PFSK-1 (cell line): ENCODE measurements at regions not wholly inside any gene's neighbourhood (a gene's known extent, or its start where the extent isn't known, plus 50 kb on each side); places are given as distances from the start of the nearest gene placed in this dataset.

Experiments
- POLR2AphosphoS5 ChIP-seq: IDR thresholded peaks from 2 replicates; pipeline ENCODE4 v1.6.1; 2012; ENCODE audit warnings: low read depth, mild to moderate bottlenecking, control low read depth, low read length, moderate library complexity
- SIN3A ChIP-seq: IDR thresholded peaks from 2 replicates; pipeline ENCODE4 v1.6.1; 2012; ENCODE audit warnings: mild to moderate bottlenecking, low read length, moderate library complexity, borderline replicate concordance; ENCODE audit not compliant: insufficient read depth
- TAF1 ChIP-seq: IDR thresholded peaks from 2 replicates; pipeline ENCODE4 v1.6.1; 2012; ENCODE audit warnings: low read length, control low read depth, borderline replicate concordance; ENCODE audit not compliant: insufficient read depth
- TF ChIP-seq, protein P1 (sequence below), 2 experiments: IDR thresholded peaks; 2 replicates each; pipeline versions ENCODE4 v1.6.1 to v1.8.0; 2011 to 2012; ENCODE audit warnings: low read depth in 2 of 2, low read length in 2 of 2, control low read depth in 1 of 2, inconsistent platforms in 1 of 2, mild to moderate bottlenecking in 1 of 2, moderate library complexity in 1 of 2; ENCODE audit not compliant: insufficient read depth in 1 of 2

GRCh38 chr12:4045786-4046494, 172.7 kb upstream of the PARP11 start:
- TF ChIP-seq SIN3A (no peak), TAF1 (no peak), POLR2AphosphoS5 (no peak)
- TF ChIP-seq, protein P1, sequence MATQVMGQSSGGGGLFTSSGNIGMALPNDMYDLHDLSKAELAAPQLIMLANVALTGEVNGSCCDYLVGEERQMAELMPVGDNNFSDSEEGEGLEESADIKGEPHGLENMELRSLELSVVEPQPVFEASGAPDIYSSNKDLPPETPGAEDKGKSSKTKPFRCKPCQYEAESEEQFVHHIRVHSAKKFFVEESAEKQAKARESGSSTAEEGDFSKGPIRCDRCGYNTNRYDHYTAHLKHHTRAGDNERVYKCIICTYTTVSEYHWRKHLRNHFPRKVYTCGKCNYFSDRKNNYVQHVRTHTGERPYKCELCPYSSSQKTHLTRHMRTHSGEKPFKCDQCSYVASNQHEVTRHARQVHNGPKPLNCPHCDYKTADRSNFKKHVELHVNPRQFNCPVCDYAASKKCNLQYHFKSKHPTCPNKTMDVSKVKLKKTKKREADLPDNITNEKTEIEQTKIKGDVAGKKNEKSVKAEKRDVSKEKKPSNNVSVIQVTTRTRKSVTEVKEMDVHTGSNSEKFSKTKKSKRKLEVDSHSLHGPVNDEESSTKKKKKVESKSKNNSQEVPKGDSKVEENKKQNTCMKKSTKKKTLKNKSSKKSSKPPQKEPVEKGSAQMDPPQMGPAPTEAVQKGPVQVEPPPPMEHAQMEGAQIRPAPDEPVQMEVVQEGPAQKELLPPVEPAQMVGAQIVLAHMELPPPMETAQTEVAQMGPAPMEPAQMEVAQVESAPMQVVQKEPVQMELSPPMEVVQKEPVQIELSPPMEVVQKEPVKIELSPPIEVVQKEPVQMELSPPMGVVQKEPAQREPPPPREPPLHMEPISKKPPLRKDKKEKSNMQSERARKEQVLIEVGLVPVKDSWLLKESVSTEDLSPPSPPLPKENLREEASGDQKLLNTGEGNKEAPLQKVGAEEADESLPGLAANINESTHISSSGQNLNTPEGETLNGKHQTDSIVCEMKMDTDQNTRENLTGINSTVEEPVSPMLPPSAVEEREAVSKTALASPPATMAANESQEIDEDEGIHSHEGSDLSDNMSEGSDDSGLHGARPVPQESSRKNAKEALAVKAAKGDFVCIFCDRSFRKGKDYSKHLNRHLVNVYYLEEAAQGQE (IDR thresholded peaks at IDR 0.05; ENCODE audit: insufficient read depth in 1 of 2, low read depth in 2 of 2, low read length in 2 of 2), result no peak
